SJCRH30 (cell line): ENCODE measurements at regions not wholly inside any gene's neighbourhood (a gene's known extent, or its start where the extent isn't known, plus 50 kb on each side); places are given as distances from the start of the nearest gene placed in this dataset.

Source experiments
- DNase-seq, 2 experiments: peaks; one replicate each; pipeline ENCODE4 v3.0.0-alpha.2; 2015 to 2020
- H3K27ac ChIP-seq: fragments of 250-450 bp; sonication (Bioruptor Pico); 2 replicates; pipeline ENCODE4 v1.5.1; 2020; ENCODE audit warnings: mild to moderate bottlenecking, moderate library complexity
- H3K27me3 ChIP-seq: fragments of 250-450 bp; sonication (Bioruptor Pico); 2 replicates; pipeline ENCODE4 v1.5.1; 2020; ENCODE audit warnings: mild to moderate bottlenecking, moderate library complexity
- H3K36me3 ChIP-seq: fragments of 250-450 bp; sonication (Bioruptor Pico); 2 replicates; pipeline ENCODE4 v1.5.1; 2020; ENCODE audit warnings: mild to moderate bottlenecking, moderate library complexity
- H3K4me1 ChIP-seq: fragments of 250-450 bp; sonication (Bioruptor Pico); 2 replicates; pipeline ENCODE4 v1.5.1; 2020; ENCODE audit warnings: mild to moderate bottlenecking, moderate library complexity
- H3K4me3 ChIP-seq: fragments of 250-450 bp; sonication (Bioruptor Pico); 2 replicates; pipeline ENCODE4 v1.5.1; 2020; ENCODE audit warnings: mild to moderate bottlenecking, moderate library complexity
- H3K9me3 ChIP-seq: fragments of 250-450 bp; sonication (Bioruptor Pico); replicated peaks from 2 replicates; pipeline ENCODE4 v1.5.1; 2020; ENCODE audit warnings: mild to moderate bottlenecking, moderate library complexity

GRCh38 chr2:14560716-14561115 is 71.8 kb upstream of the LRATD1 start:
- H3K4me3 ChIP-seq = no peak overlapping the region
- H3K27me3 ChIP-seq = no peaks in the 10 kb centered on the region
- H3K4me1 ChIP-seq = no peaks in the 10 kb centered on the region
- H3K27ac ChIP-seq = no peak overlapping the region
- no peaks in the 10 kb centered on the region for H3K36me3 ChIP-seq
- no peak for DNase-seq
- no peaks in the 10 kb centered on the region for H3K9me3 ChIP-seq

- Histone ChIP-seq H3K9me3 (no peaks in the 10 kb centered on the region), H3K27ac (no peak overlapping the region), H3K36me3 (no peaks in the 10 kb centered on the region), H3K4me1 (no peaks in the 10 kb centered on the region), H3K27me3 (no peaks in the 10 kb centered on the region), H3K4me3 (no peak overlapping the region)
- DNase-seq = no peak
Observed at GRCh38 chr2:14563324-14563723, 69.2 kb upstream of the LRATD1 start.

- Histone ChIP-seq H3K4me3 (no peak overlapping the region), H3K27ac (no peak overlapping the region), H3K36me3 (no peaks in the 10 kb centered on the region)
Observed at GRCh38 chr2:14565666-14566065, 66.9 kb upstream of the LRATD1 start.

GRCh38 chr2:14567561-14567960 is 65.0 kb upstream of the LRATD1 start:
- no peaks in the 10 kb centered on the region for H3K36me3 ChIP-seq
- no peak overlapping the region for H3K4me3 ChIP-seq
- H3K27me3 ChIP-seq = no peaks in the 10 kb centered on the region
- DNase-seq = no peak
- H3K4me1 ChIP-seq = no peaks in the 10 kb centered on the region
- H3K27ac ChIP-seq = no peak overlapping the region
- no peaks in the 10 kb centered on the region for H3K9me3 ChIP-seq

More at GRCh38 chr2:14565666-14566065, 66.9 kb upstream of the LRATD1 start:
- no peak for DNase-seq
- Histone ChIP-seq H3K27me3 (no peaks in the 10 kb centered on the region), H3K4me1 (no peaks in the 10 kb centered on the region), H3K9me3 (no peaks in the 10 kb centered on the region)

- Histone ChIP-seq H3K4me3 (no peak overlapping the region), H3K27me3 (no peaks in the 10 kb centered on the region), H3K9me3 (no peaks in the 10 kb centered on the region), H3K4me1 (no peaks in the 10 kb centered on the region), H3K36me3 (no peaks in the 10 kb centered on the region), H3K27ac (no peak overlapping the region)
- no peak for DNase-seq
Observed at GRCh38 chr2:14569294-14569693, 63.2 kb upstream of the LRATD1 start.

- no peak overlapping the region for H3K4me3 ChIP-seq
- H3K36me3 ChIP-seq = no peaks in the 10 kb centered on the region
- H3K9me3 ChIP-seq = no peaks in the 10 kb centered on the region
- H3K27ac ChIP-seq = no peak overlapping the region
- DNase-seq = no peak
- H3K27me3 ChIP-seq = no peaks in the 10 kb centered on the region
- no peaks in the 10 kb centered on the region for H3K4me1 ChIP-seq
Observed at GRCh38 chr2:14572633-14573032, 59.9 kb upstream of the LRATD1 start.

- Histone ChIP-seq H3K27ac (no peak overlapping the region), H3K36me3 (no peaks in the 10 kb centered on the region), H3K4me1 (no peaks in the 10 kb centered on the region), H3K4me3 (no peak overlapping the region), H3K27me3 (no peaks in the 10 kb centered on the region), H3K9me3 (no peaks in the 10 kb centered on the region)
- no peak for DNase-seq
Observed at GRCh38 chr2:14577843-14578242, 54.7 kb upstream of the LRATD1 start.
